ENCODE measurements at regions not wholly inside any gene's neighbourhood (a gene's known extent, or its start where the extent isn't known, plus 50 kb on each side); places are given as distances from the start of the nearest gene placed in this dataset.

- ChIA-PET CTCF (no interaction called here), POLR2A (no interaction called here)
- H3K9me3 ChIP-seq (ENCODE audit: control insufficient read depth, insufficient read depth, low read depth, low read length), result no peaks in the 10 kb centered on the region; the same call in 1 of the 2 replicates
- no peaks in the 10 kb centered on the region for H3K36me3 ChIP-seq (ENCODE audit: control insufficient read depth, insufficient read depth, low read length)
- DNase-seq (ENCODE audit: low read depth, low spot score), result peak; percentile 35
- no peaks in the 10 kb centered on the region for H3K27me3 ChIP-seq (ENCODE audit: control insufficient read depth, insufficient read depth, low read length)
- in situ Hi-C loops (cut with HindIII; ENCODE audit: low pct_unique_long_range_greater_than_20kb, low sequenced_read_pairs) (no loop called here), intact Hi-C loops (cut with micrococcal nuclease; ENCODE audit: unreplicated experiment) (no loop called here)
- peaks cover 4% of the 10 kb centered on the region; the same call in 1 of the 2 replicates for H3K4me1 ChIP-seq (ENCODE audit: control insufficient read depth, insufficient read depth, low read length)
- H3K4me3 ChIP-seq (ENCODE audit: low read depth in 2 of 2, low read length in 2 of 2), result no peak overlapping the region
- ATAC-seq, result no peak
- no peak overlapping the region for H3K27ac ChIP-seq (ENCODE audit: low read length)
- TF ChIP-seq SIN3A (IDR thresholded peaks at IDR 0.05; ENCODE audit: borderline replicate concordance, insufficient read depth, low read depth, low read length), result no peak
- TF ChIP-seq REST (IDR thresholded peaks at IDR 0.05; ENCODE audit: insufficient read depth in 1 of 2, low read depth in 2 of 2, low read length in 1 of 2), result no peak
- no peak for TF ChIP-seq CTCF (IDR thresholded peaks at IDR 0.05)
- no peak for TF ChIP-seq POLR2AphosphoS5 (IDR thresholded peaks at IDR 0.05; ENCODE audit: low read depth, low read length)
- TF ChIP-seq TCF7L2 (IDR thresholded peaks at IDR 0.05; ENCODE audit: low read depth, low read length), result no peak
- no TSS peak for BruUV-seq (replicated peaks)
These were observed 123.3 kb upstream of the CWC22 start for GRCh38 chr2:180130403-180130802.

- ATAC-seq, result no peak
- no peak overlapping the region for H3K4me3 ChIP-seq (ENCODE audit: low read depth in 2 of 2, low read length in 2 of 2)
- no peak overlapping the region for H3K27ac ChIP-seq (ENCODE audit: low read length)
- ChIA-PET CTCF (no interaction called here), POLR2A (no interaction called here)
- no peak for TF ChIP-seq TCF7L2 (IDR thresholded peaks at IDR 0.05; ENCODE audit: low read depth, low read length)
- TF ChIP-seq CTCF (IDR thresholded peaks at IDR 0.05), result no peak
- TF ChIP-seq REST (IDR thresholded peaks at IDR 0.05; ENCODE audit: insufficient read depth in 1 of 2, low read depth in 2 of 2, low read length in 1 of 2), result no peak
- TF ChIP-seq POLR2AphosphoS5 (IDR thresholded peaks at IDR 0.05; ENCODE audit: low read depth, low read length), result no peak
- TF ChIP-seq SIN3A (IDR thresholded peaks at IDR 0.05; ENCODE audit: borderline replicate concordance, insufficient read depth, low read depth, low read length), result no peak
- no peaks in the 10 kb centered on the region; the same call in 1 of the 2 replicates for H3K9me3 ChIP-seq (ENCODE audit: control insufficient read depth, insufficient read depth, low read depth, low read length)
- no TSS peak for BruUV-seq (replicated peaks)
- peaks cover 11% of the 10 kb centered on the region for H3K4me1 ChIP-seq (ENCODE audit: control insufficient read depth, insufficient read depth, low read length)
- intact Hi-C loops (cut with micrococcal nuclease; ENCODE audit: unreplicated experiment) (loop anchor here (5.0 to 10.0 kb wide), 2 partner anchors 928 to 1336 kb away; no protein-coding TSS in a partner anchor), in situ Hi-C loops (cut with HindIII; ENCODE audit: low pct_unique_long_range_greater_than_20kb, low sequenced_read_pairs) (no loop called here)
- H3K36me3 ChIP-seq (ENCODE audit: control insufficient read depth, insufficient read depth, low read length), result no peaks in the 10 kb centered on the region
- no peaks in the 10 kb centered on the region for H3K27me3 ChIP-seq (ENCODE audit: control insufficient read depth, insufficient read depth, low read length)
- DNase-seq (ENCODE audit: low read depth, low spot score), result no peak
These were observed 121.8 kb upstream of the CWC22 start for GRCh38 chr2:180128861-180129260.
